HG03135 (cell line): ENCODE measurements at regions not wholly inside any gene's neighbourhood (a gene's known extent, or its start where the extent isn't known, plus 50 kb on each side); places are given as distances from the start of the nearest gene placed in this dataset.
"Not testable (repeated sequence)": the region's sequence is repeated elsewhere in the genome, so short reads cannot be mapped to it uniquely, and the experiment has no call there.

Experiments used
- ATAC-seq: cut with Tn5 transposase; IDR thresholded peaks from one replicate; pipeline ENCODE4 v1.9.1; 2021; ENCODE audit warnings: mild to moderate bottlenecking, moderate library complexity; ENCODE audit not compliant: unreplicated experiment

DNA sequence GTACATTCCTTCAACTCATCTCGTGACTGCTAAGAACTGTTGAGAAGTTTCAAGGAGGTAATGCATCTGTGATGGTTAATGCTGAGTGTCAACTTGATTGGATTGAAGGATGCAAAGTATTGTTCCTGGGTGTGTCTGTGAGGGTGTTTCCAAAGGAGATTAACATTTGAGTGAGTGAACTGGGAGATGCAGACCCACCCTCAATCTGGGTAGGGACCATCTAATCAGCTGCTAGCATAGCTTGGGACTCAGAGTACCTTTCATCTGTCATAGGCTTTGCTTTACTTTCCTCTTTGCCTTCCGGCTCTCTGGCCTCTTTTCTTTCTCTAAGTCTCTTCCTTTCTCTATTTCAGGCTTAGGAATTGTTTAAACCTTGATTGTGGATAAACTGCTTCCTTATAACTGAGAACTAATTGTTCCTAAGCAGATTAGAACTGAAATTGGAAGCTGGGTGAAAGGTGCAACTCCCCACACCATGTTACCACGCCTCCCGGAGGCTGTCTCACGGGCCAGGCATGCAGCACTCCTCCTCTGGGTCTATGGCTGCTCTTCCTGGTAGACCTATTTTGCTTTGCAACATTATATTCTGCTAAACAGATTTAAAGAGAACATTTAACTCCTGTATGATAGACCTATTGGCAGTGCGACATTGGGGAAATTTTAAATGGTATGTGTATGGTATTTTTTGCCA, 298.2 kb downstream of the CCSER2 start:
- ATAC-seq = no peak

DNA sequence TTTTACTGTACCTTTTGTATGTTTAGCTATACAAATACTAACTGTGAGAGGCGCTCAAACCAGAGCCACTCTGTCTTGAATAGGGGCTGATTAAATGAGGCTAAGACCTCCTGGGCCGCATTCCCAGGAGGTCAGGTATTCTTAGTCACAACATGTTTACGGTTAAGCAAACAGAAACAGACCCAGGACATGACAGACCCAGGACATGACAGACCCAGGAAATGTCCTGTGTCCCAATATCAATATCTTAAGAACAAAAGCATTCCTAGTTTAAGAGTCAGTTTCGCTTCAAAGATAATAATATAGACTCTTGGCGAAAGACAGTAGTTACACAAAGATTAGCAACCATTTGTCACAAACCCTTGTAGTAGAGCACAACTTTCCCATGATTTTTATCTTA, 304.5 kb downstream of the CCSER2 start:
- no peak for ATAC-seq

GRCh38 chr10:84634636-84635035, 306.2 kb downstream of the CCSER2 start:
- ATAC-seq = no peak

DNA sequence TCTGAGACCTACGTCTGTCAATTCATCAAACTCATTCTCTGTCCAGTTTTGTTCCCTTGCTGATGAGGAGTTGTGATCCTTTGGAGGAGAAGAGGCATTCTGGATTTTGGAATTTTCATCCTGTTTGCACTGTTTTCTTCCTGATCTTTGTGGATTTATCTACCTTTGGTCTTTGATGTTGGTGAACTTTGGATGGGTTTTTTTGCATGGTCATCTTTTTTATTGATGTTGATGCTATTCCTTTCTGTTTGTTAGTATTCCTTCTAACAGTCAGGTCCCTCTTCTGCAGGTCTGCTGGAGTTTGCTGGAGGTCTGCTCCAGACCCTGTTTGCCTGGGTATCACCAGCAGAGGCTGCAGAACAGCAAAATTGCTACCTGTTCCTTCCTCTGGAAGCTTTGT, 322.2 kb downstream of the CCSER2 start:
- not testable (repeated sequence) for ATAC-seq

- peak; percentile 70 for ATAC-seq
These were observed 326.3 kb downstream of the CCSER2 start for GRCh38 chr10:84654671-84655070.

DNA sequence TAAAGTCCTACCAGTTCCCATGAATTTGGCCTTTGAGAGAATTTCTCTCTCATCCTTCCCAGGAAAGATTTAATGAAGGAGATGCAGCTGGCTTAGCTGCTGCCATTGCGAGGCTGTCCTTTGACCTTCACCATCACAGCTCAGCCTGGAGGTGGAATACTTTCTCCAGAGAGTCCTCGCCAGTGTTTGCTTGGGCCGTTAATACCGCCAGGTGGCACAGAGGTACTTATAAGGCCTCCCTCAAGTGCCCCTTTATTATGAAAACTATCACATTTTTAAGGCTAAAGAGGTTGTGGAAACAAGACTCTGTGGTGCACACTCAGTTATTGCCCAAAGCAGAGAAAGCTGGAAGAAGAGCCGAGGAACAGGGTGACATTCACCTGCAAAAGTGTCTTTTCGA, 330.6 kb downstream of the CCSER2 start:
- no peak for ATAC-seq

DNA sequence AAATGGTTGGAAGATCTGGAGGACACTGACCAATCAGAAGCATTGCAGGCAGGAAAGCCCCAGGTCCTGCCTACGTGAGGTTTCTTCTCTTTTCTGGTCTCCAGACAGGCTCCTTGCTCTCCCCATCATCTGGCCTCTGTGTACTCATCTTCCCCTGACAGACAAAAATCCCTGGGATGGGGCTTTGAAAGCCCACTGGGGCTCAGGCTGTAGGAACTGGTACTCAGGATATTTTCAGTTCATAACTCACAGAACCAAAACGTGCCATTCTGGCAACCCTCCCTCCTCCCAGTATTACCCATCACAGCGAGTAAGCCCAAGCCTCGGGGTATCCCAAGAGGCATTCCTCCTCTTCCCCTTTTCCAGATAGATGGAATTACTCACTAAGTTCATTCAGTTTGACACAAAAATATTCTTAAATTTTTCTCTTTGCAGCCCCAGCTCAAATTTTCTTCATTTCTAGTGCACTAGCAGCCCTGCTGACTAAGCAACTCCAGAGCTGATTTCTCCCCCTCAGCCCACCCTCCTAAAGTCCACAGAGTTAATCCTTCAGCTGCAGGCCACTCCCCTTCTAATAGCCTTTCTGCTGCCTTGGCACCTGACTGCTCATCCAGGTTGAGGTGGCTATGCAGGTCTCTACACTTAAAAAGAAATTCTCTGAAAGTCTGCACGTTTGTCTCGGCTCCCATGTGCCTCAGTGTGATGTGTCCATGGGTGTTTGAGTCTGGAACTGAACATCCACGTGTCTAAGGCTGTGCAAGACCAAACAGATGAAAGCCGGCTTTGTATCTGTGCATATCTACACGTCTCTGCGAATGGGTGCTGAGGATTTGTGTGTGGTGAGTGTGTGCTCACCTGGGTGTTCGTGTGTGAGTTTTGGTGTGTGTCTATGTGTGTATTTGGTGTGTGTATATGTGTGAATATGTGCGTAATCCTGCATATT, 331.4 kb downstream of the CCSER2 start:
- no peak for ATAC-seq

DNA sequence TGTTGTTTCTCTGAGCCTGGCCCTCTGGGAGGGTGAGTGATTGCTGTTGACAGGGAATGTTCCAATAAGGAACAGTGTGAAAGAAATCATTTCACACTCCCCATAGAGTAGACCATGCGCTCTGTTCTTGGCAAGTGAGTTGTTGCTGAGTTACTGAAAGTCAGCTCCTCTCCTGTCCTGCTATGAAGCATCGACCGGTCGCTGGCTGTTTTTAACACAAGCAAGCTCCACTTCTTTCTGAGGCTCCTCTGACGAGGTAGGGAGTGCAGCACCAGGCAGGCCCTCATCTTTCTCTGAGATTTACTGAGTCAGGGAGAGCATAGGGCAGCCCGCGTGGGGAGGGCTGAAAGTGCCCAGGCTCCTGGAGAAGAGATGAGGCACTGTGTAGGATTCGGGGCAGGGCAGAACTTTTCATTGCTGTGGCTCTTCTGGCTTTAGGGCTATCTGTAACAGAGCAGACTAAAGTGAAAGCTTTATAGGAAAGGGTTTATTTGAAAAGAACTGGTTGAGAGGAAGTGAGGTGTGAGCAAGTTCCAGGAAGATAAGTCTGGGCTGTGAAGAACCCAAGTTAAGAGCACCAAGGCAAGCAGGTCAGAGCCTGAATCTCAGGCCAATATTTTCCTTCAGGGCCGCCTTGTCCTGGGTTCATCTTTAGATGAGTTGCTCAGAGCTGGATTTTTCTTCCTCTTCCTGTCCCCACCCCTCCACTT, 332.2 kb downstream of the CCSER2 start:
- no peak for ATAC-seq

GRCh38 chr10:84665211-84665610, 336.8 kb downstream of the CCSER2 start:
- ATAC-seq = no peak

- ATAC-seq = no peak
These were observed 337.6 kb downstream of the CCSER2 start for GRCh38 chr10:84665883-84666463.

DNA sequence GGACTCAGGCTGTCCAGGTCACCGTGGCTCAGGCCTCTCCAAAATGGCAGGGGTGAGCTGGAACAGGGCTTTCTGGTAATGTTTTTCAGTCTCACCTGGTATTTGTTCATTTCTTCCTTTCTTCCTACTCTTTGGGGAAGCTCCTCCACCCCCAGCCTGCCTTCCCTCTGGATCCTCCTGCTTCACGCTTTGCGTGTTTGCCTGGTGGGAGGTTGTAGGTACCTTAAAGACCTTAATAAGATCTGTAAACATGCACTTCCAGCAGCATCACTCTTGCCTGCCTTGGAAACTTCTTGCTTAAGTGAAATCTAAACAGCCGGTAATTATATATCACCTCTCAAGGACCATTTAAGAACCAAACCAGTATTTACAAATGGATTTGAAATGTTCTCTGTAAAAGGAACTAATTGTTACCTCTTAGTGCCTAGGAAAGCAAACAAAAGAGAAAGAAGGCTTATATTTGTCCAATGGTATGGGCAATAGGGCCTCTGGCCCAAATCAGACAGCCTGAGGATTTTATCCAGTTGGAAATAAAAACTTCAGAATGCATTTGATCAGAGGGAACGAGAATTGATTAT, 339.9 kb downstream of the CCSER2 start:
- no peak for ATAC-seq

DNA sequence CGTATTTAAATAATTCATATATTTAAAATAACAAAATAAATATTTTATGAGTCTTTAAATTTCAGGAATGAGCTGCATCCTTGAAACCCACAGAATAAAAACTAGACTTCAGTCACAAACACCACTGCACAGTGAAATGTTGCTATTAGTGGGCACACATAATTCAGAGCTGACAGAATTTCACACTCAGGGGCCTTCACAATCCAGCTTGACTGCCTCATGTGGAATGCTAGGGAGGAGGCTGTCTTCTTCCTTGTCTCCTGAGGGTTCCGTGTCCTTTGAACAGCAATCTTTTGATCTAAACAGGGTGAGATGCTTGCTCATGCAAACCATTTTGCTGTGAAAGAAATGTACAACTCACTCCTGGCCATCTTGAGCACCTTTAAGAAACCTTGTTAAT, 346.7 kb downstream of the CCSER2 start:
- ATAC-seq = no peak

DNA sequence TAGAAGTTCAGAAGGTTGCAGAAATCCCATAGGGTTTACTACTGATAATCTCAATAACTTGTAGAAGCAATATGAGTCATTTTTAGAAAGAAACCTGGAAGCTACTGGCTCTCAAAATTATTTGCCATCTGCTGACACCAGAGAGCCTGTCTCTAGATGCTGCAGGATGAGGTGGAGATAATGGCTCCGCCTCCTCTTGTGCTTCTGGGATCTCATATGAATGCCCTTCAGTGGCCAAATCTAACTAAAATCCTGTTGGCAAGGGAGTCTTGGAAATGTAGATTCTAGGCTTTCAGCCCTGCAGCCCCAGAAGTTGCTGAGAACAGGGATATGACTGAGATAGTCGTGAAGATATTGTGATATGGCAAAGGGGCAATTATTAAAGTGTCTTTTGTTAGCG, 348.1 kb downstream of the CCSER2 start:
- ATAC-seq = no peak

DNA sequence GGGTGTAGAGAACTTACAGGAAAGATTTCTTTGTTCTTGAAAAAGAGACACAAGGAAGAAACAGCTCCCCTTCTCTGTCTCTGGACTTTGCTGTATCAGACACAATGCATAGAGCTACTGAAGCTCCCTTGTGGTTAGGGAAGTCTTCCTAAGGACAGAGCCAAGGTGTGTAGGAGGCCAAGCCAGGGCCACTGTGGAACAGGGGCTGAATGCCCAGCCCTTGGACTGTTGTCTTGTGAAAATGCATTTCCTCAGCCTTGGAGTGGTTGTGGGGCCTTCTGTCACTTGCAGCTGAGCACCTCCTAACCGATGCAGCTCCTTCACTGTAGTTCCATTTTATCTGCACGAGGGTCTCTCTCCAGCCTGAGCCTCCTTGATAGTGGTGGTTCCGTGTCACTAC, 353.4 kb downstream of the CCSER2 start:
- no peak for ATAC-seq

DNA sequence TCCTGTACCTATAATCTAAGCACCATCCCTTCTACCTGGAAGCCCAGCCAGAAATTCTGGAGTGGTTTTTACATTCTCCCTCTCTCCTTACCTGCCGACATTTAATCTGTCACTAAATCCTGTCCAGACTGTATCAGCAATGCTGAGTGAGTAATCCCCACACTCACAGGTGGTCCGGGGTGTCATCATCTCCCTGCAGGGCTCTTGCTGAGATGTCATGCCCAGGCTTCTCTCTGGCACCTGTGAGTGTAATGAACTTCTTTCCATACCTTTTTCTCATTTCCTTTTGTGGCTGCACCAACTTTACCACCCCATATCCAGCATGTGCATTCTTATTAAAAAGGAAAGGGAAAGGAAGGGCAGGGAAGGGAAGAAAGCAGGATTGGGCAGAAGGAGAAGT, 355.2 kb downstream of the CCSER2 start:
- ATAC-seq = no peak

GRCh38 chr10:84683980-84684740, 355.8 kb downstream of the CCSER2 start:
- ATAC-seq = no peak

GRCh38 chr10:84685047-84685660, 356.8 kb downstream of the CCSER2 start:
- ATAC-seq = no peak

DNA sequence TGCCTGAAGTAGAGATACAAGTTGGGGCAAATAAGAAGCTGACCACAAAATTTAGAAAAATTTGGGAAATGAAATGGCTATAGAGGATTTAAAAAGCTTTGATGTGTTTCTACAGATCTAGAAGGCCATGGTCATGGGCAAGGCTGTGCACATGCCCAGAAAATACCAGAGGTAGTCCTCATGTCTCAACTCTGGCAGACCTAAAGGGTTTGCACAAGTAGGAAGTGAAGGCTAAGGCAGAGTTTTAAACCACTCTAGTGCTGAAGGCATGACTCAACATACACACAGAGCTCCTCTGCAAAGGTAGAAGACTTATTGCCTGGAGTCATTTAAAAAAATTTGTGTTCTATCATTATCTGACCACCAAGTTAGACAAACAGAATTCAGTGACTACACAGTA, 364.6 kb downstream of the CCSER2 start:
- no peak for ATAC-seq

GRCh38 chr10:84695902-84696301, 367.5 kb downstream of the CCSER2 start:
- no peak for ATAC-seq

DNA sequence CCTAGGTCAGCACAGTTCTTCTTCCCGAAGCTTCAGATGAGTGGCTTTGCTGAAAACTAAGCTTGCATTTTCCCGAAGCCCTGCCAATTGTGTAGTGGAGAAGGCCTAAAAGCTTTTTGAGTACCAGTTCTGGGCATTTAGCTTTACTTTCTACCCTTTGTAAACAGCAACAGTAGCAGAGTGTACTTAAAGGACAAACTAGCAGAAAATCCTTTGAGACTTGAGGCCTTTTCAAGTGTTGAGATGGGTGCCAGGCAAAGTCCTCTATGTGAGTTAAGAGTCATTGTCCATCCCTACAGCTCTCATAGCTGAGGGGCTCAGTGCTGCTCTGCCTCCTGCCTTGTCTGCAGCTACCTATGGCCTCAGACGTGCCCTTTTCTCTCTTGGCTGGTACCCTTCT, 368.2 kb downstream of the CCSER2 start:
- ATAC-seq = no peak
